Neural cell (in vitro differentiated cells): ENCODE measurements at regions not wholly inside any gene's neighbourhood (a gene's known extent, or its start where the extent isn't known, plus 50 kb on each side); places are given as distances from the start of the nearest gene placed in this dataset.

Source experiments
- POLR2AphosphoS5 ChIP-seq: IDR thresholded peaks from 2 replicates; pipeline ENCODE4 v1.6.1; 2012
- RAD21 ChIP-seq: fragments of 450-650 bp; conservative IDR thresholded peaks from 2 replicates; pipeline ENCODE4 v1.6.1; 2014; ENCODE audit warnings: antibody characterized with exemption, mild to moderate bottlenecking, moderate library complexity
- TF ChIP-seq, protein P1 (sequence below): fragments of 450-650 bp; IDR thresholded peaks from 2 replicates; pipeline ENCODE4 v1.5.1; 2014; ENCODE audit warnings: antibody characterized with exemption, mild to moderate bottlenecking, moderate library complexity; ENCODE audit not compliant: poor library complexity, severe bottlenecking

DNA sequence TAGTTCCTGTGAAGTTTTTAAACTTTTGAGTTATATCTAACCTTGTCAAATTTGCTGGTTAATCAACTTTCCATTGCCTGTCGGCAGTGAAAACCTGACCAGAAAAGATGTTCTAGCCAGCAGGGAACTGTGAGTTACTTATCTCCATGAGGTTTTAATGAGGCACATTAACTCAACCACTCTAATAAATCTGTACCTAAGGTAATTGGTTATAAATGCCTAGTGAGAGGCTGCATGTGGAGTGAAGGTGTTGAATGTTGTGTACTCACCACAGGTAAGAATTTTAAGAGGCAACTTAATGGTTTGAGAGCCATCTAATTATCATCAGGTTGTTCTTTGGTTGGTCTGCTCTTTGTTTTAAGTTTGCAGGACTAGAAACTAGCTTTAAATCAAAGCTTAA, 138.4 kb upstream of the LHX8 start:
- TF ChIP-seq, protein P1, sequence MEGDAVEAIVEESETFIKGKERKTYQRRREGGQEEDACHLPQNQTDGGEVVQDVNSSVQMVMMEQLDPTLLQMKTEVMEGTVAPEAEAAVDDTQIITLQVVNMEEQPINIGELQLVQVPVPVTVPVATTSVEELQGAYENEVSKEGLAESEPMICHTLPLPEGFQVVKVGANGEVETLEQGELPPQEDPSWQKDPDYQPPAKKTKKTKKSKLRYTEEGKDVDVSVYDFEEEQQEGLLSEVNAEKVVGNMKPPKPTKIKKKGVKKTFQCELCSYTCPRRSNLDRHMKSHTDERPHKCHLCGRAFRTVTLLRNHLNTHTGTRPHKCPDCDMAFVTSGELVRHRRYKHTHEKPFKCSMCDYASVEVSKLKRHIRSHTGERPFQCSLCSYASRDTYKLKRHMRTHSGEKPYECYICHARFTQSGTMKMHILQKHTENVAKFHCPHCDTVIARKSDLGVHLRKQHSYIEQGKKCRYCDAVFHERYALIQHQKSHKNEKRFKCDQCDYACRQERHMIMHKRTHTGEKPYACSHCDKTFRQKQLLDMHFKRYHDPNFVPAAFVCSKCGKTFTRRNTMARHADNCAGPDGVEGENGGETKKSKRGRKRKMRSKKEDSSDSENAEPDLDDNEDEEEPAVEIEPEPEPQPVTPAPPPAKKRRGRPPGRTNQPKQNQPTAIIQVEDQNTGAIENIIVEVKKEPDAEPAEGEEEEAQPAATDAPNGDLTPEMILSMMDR: no peak
- no peak for TF ChIP-seq POLR2AphosphoS5
- no peak for TF ChIP-seq RAD21
